GM12878 (cell line): ENCODE measurements at regions not wholly inside any gene's neighbourhood (a gene's known extent, or its start where the extent isn't known, plus 50 kb on each side); places are given as distances from the start of the nearest gene placed in this dataset.

Experiments
- ATAC-seq: fragments of 200-7000 bp; cut with Tn5 transposase; 3 replicates; pipeline ENCODE4 v1.9.1; 2020; ENCODE audit warnings: mild to moderate bottlenecking, moderate library complexity
- BruUV-seq: library from RNA; stranded (reverse); fragments of 400-500 nt; replicated peaks from 2 replicates; lab custom pipeline; 2021; lab: Mats Ljungman, UMichigan
- CTCF ChIA-PET: fragments of 300-600 bp; sonication (Branson Sonifier 250); formaldehyde crosslinking; extraction: SDS; loops from one replicate; lab custom pipeline; 2021; ENCODE audit warnings: inconsistent platforms; lab: Yijun Ruan, JAX
- POLR2A ChIA-PET: fragments of 350-600 bp; formaldehyde crosslinking; extraction: SDS; loops from one replicate; lab custom pipeline; 2021; ENCODE audit warnings: inconsistent platforms; lab: Charles Lee
- RAD21 ChIA-PET: fragments of 300-600 bp; sonication (Branson Sonifier 250); formaldehyde crosslinking; loops from one replicate; lab custom pipeline; 2023; ENCODE audit warnings: antibody characterized with exemption; ENCODE audit not compliant: unreplicated experiment; lab: Charles Lee
- SMC1A ChIA-PET: fragments of 300-600 bp; sonication (Branson Sonifier 250); formaldehyde crosslinking; loops from one replicate; lab custom pipeline; 2023; ENCODE audit not compliant: unreplicated experiment, uncharacterized antibody; lab: Charles Lee
- DNase-seq: peaks from one replicate; pipeline ENCODE4 v3.0.0-alpha.2; 2011; ENCODE audit warnings: low read depth, low spot score
- FAIRE-seq: peaks from 3 replicates; lab custom pipeline; 2011; peaks lifted over from hg19 to GRCh38; lab: Jason Lieb, UNC
- H2AFZ ChIP-seq: 2 replicates; pipeline ENCODE4 v1.6.0; 2011; ENCODE audit warnings: low read depth, low read length, control low read depth; ENCODE audit not compliant: control insufficient read depth
- H3K27ac ChIP-seq: 2 replicates; pipeline ENCODE4 v1.5.1; 2011; ENCODE audit warnings: control low read depth; ENCODE audit not compliant: control insufficient read depth, insufficient read depth
- H3K27me3 ChIP-seq, 2 experiments: replicated peaks in 1 of 2; 2 replicates each; pipeline versions ENCODE4 v1.6.0 to v1.6.1; 2011; ENCODE audit warnings: low read length in 1 of 2; ENCODE audit not compliant: control insufficient read depth in 2 of 2, insufficient read depth in 2 of 2
- H3K36me3 ChIP-seq, 2 experiments: 2 replicates each; pipeline ENCODE4 v1.5.1; 2011; ENCODE audit warnings: low read length in 1 of 2; ENCODE audit not compliant: control insufficient read depth in 2 of 2, insufficient read depth in 2 of 2
- H3K4me1 ChIP-seq: 2 replicates; pipeline ENCODE4 v1.6.1; 2011; ENCODE audit warnings: mild to moderate bottlenecking, low read length, moderate library complexity, mixed read lengths; ENCODE audit not compliant: control insufficient read depth, insufficient read depth
- H3K4me2 ChIP-seq: 2 replicates; pipeline ENCODE4 v1.6.0; 2011; ENCODE audit warnings: control low read depth; ENCODE audit not compliant: control insufficient read depth, insufficient read depth
- H3K4me3 ChIP-seq: fragments of 200-600 bp; sonication (generic); 2 replicates; pipeline ENCODE4 v1.5.1; 2016
- H3K79me2 ChIP-seq: 2 replicates; pipeline ENCODE4 v1.6.0; 2011; ENCODE audit warnings: low read length; ENCODE audit not compliant: control insufficient read depth, insufficient read depth
- H3K9ac ChIP-seq: 2 replicates; pipeline ENCODE4 v1.8.0; 2011; ENCODE audit warnings: low read length, control low read depth, mixed read lengths; ENCODE audit not compliant: control insufficient read depth, insufficient read depth
- H3K9me3 ChIP-seq: replicated peaks from 3 replicates; pipeline ENCODE4 v1.5.1; 2011; ENCODE audit warnings: mild to moderate bottlenecking, low read length; ENCODE audit not compliant: control insufficient read depth, insufficient read depth
- H4K20me1 ChIP-seq: 2 replicates; pipeline ENCODE4 v1.6.0; 2011; ENCODE audit not compliant: control insufficient read depth, insufficient read depth
- CREM ChIP-seq: IDR thresholded peaks from 2 replicates; pipeline ENCODE4 v1.6.1; 2014; ENCODE audit warnings: antibody characterized with exemption, low read depth
- HDAC6 ChIP-seq: fragments of 200-600 bp; sonication (generic); IDR thresholded peaks from one replicate; pipeline ENCODE4 v1.8.0; 2017; ENCODE audit warnings: antibody characterized with exemption; ENCODE audit not compliant: unreplicated experiment
- MTA3 ChIP-seq: IDR thresholded peaks from 2 replicates; pipeline ENCODE4 v1.6.1; 2012; ENCODE audit warnings: low read length, inconsistent platforms, borderline replicate concordance
- MYC ChIP-seq: IDR thresholded peaks from 2 replicates; pipeline ENCODE4 v1.6.1; 2011; ENCODE audit warnings: mild to moderate bottlenecking, low read length, moderate library complexity, inconsistent platforms; ENCODE audit not compliant: insufficient read depth, insufficient replicate concordance, insufficient read length, severe bottlenecking
- PBX3 ChIP-seq: IDR thresholded peaks from 2 replicates; pipeline ENCODE4 v1.6.1; 2011; ENCODE audit warnings: mild to moderate bottlenecking, low read depth, low read length, moderate library complexity; ENCODE audit not compliant: insufficient replicate concordance
- POU2F2 ChIP-seq: IDR thresholded peaks from 3 replicates; pipeline ENCODE4 v1.6.1; 2011; ENCODE audit warnings: low read depth, mild to moderate bottlenecking, low read length, borderline replicate concordance
- PRDM15 ChIP-seq: fragments of 450-650 bp; formaldehyde crosslinking; IDR thresholded peaks from 2 replicates; pipeline ENCODE4 v1.4.0; 2020; ENCODE audit warnings: mild to moderate bottlenecking, moderate library complexity
- SKIL ChIP-seq: fragments of 450-650 bp; IDR thresholded peaks from 2 replicates; pipeline ENCODE4 v1.6.1; 2017; ENCODE audit warnings: mild to moderate bottlenecking, low read depth, inconsistent platforms; ENCODE audit not compliant: poor library complexity, severe bottlenecking
- SMAD1 ChIP-seq: fragments of 450-650 bp; IDR thresholded peaks from 2 replicates; pipeline ENCODE4 v1.6.1; 2018; ENCODE audit warnings: mild to moderate bottlenecking, low read depth; ENCODE audit not compliant: partially characterized antibody
- SRF ChIP-seq, 2 experiments: IDR thresholded peaks; 2 replicates each; pipeline ENCODE4 v1.6.1; 2011; ENCODE audit warnings: low read depth in 2 of 2, low read length in 2 of 2, mild to moderate bottlenecking in 1 of 2, moderate library complexity in 1 of 2
- USF1 ChIP-seq: IDR thresholded peaks from 2 replicates; pipeline ENCODE4 v1.6.1; 2011; ENCODE audit warnings: borderline replicate concordance, low read depth, mild to moderate bottlenecking, moderate library complexity, mixed read lengths, low read length; ENCODE audit not compliant: insufficient read depth; ENCODE audit errors: extremely low read length
- YY1 ChIP-seq: IDR thresholded peaks from 2 replicates; pipeline ENCODE4 v1.6.1; 2011; ENCODE audit warnings: low read depth, mild to moderate bottlenecking, low read length
- WGBS: methylation state at CpG from one replicate; pipeline ENCODE4 v1.1.6; 2016; ENCODE audit warnings: low lambda C conversion rate; ENCODE audit not compliant: insufficient replicate concordance, insufficient coverage; ENCODE audit errors: missing lambda C conversion rate; 5-methylcytosine and 5-hydroxymethylcytosine counted together
- in situ Hi-C: fragments of 300-500 bp; cut with MboI; formaldehyde crosslinking; loops from 9 replicates; pipeline ENCODE4 v1.14.3; 2018; ENCODE audit warnings: mixed read lengths
- intact Hi-C: fragments of 100-400 bp; cut with micrococcal nuclease; formaldehyde crosslinking; loops from one replicate; pipeline ENCODE4 v1.14.2; 2022; ENCODE audit not compliant: unreplicated experiment

- POLR2A ChIA-PET = no interaction called here
- TF ChIP-seq MTA3 (no peak), SKIL (no peak), HDAC6 (no peak), MYC (no peak), USF1 (no peak), YY1 (no peak), SRF (IDR thresholded peaks at IDR 0.05; ENCODE audit: low read depth in 2 of 2, low read length in 2 of 2) (no peak), SMAD1 (no peak), PRDM15 (CRISPR knock-in tag) (no peak), POU2F2 (no peak), PBX3 (no peak), CREM (no peak)
- TF ChIP-seq, all 136 proteins: peak for 0
- in situ Hi-C loops = no loop called here
- intact Hi-C loops = no loop called here
- 0% methylated on average over 1 of the region's 1 CpG for WGBS
- Histone ChIP-seq H3K4me2 (no peak overlapping the region), H3K4me1 (no peaks in the 10 kb centered on the region), H3K9me3 (no peaks in the 10 kb centered on the region), H3K9ac (no peak overlapping the region), H3K79me2 (no peaks in the 10 kb centered on the region), H4K20me1 (no peaks in the 10 kb centered on the region), H2AFZ (no peak overlapping the region), H3K27me3 (no peaks in the 10 kb centered on the region), H3K27ac (no peak overlapping the region), H3K4me3 (no peak overlapping the region), H3K36me3 (no peaks in the 10 kb centered on the region)
- CTCF ChIA-PET = no interaction called here
- ATAC-seq = no peak
- RAD21 ChIA-PET = no interaction called here
- SMC1A ChIA-PET = no interaction called here
- no peak for DNase-seq
- no peak for FAIRE-seq
- BruUV-seq = no TSS peak
These were observed 349.5 kb downstream of the DRD1 start for GRCh38 chr5:175094461-175094860.
